ENCODE measurements at regions not wholly inside any gene's neighbourhood (a gene's known extent, or its start where the extent isn't known, plus 50 kb on each side); places are given as distances from the start of the nearest gene placed in this dataset.
A peak's percentile ranks its signal among the peaks of the same experiment; 100 is the strongest.
"Not testable (repeated sequence)": the region's sequence is repeated elsewhere in the genome, so short reads cannot be mapped to it uniquely, and the experiment has no call there.

DNA sequence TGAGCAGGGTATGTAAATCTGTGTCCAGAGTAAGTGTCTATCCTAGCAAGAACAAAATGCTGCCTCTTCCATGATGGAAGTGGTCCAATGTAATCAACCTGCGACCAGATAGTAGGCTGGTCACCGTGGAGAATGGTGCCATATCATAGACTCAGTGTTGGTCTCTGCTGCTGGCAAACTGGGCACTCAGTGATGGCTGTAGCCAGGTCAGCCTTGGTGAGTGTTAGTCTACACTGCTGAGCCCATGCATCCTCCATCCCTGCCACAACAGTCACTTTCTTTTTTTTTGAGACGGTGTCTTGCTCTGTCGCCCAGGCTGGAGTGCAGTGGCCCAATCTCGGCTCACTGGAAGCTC, 69.3 kb downstream of the CHRD start:
- no peak for DNase-seq
- no peak overlapping the region for H3K27ac ChIP-seq
- no peak overlapping the region for H3K4me3 ChIP-seq (ENCODE audit: low read depth, low read length)
- TF ChIP-seq, protein P1, sequence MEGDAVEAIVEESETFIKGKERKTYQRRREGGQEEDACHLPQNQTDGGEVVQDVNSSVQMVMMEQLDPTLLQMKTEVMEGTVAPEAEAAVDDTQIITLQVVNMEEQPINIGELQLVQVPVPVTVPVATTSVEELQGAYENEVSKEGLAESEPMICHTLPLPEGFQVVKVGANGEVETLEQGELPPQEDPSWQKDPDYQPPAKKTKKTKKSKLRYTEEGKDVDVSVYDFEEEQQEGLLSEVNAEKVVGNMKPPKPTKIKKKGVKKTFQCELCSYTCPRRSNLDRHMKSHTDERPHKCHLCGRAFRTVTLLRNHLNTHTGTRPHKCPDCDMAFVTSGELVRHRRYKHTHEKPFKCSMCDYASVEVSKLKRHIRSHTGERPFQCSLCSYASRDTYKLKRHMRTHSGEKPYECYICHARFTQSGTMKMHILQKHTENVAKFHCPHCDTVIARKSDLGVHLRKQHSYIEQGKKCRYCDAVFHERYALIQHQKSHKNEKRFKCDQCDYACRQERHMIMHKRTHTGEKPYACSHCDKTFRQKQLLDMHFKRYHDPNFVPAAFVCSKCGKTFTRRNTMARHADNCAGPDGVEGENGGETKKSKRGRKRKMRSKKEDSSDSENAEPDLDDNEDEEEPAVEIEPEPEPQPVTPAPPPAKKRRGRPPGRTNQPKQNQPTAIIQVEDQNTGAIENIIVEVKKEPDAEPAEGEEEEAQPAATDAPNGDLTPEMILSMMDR (IDR thresholded peaks at IDR 0.05; ENCODE audit: low read depth, low read length), result no peak
- no peaks in the 10 kb centered on the region for H3K36me3 ChIP-seq
- H3K27me3 ChIP-seq (ENCODE audit: insufficient read depth, low read depth, severe bottlenecking), result no peaks in the 10 kb centered on the region
- H3K9me3 ChIP-seq (ENCODE audit: severe bottlenecking), result no peaks in the 10 kb centered on the region

DNA sequence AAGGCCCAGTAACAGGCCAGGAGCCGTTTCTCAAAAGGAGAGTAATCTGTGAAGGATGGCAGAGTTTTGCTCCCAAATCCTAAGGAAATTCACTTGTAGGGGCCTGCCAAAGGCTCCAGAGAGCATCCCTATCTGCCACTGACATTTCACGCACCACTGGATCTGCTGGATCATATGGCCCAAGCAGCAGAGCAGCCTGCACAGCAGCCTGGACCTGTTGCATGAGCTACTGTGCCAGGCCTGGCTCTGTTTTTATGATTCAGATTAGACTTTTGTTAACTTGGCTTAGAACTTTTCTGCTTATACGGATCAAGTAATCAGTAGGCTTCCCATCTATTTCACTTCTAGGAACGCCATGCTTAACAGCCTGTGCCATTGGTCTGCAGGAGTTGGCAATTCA, 70.7 kb downstream of the CHRD start:
- Histone ChIP-seq H3K27ac (no peak overlapping the region), H3K9me3 (ENCODE audit: severe bottlenecking) (no peaks in the 10 kb centered on the region), H3K27me3 (ENCODE audit: insufficient read depth, low read depth, severe bottlenecking) (no peaks in the 10 kb centered on the region), H3K36me3 (no peaks in the 10 kb centered on the region), H3K4me3 (ENCODE audit: low read depth, low read length) (no peak overlapping the region)
- DNase-seq, result no peak
- TF ChIP-seq, protein P1 (IDR thresholded peaks at IDR 0.05; ENCODE audit: low read depth, low read length), result no peak

DNA sequence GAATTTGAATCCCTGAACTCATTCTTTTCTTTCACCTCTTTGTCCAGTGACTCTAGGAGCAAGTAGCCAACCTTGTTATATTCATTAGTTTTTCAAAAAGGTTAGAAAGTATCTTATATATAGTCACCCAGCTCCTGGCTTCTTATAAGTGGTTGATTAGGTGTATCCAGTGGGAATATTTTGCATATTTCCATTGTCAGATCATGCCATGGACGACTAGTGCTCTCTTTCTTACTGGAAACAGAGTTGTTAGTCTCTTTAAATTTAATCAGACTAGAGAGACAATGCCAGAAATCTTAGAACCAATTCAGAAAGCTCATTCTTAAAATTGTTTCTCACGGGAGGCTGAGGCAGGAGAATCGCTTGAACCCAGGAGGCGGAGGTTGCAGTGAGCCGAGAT, 73.4 kb downstream of the CHRD start:
- Histone ChIP-seq H3K27ac (no peak overlapping the region), H3K9me3 (ENCODE audit: severe bottlenecking) (no peaks in the 10 kb centered on the region), H3K27me3 (ENCODE audit: insufficient read depth, low read depth, severe bottlenecking) (no peaks in the 10 kb centered on the region), H3K4me3 (ENCODE audit: low read depth, low read length) (no peak overlapping the region), H3K36me3 (no peaks in the 10 kb centered on the region)
- TF ChIP-seq, protein P1 (IDR thresholded peaks at IDR 0.05; ENCODE audit: low read depth, low read length), result no peak
- no peak for DNase-seq

DNA sequence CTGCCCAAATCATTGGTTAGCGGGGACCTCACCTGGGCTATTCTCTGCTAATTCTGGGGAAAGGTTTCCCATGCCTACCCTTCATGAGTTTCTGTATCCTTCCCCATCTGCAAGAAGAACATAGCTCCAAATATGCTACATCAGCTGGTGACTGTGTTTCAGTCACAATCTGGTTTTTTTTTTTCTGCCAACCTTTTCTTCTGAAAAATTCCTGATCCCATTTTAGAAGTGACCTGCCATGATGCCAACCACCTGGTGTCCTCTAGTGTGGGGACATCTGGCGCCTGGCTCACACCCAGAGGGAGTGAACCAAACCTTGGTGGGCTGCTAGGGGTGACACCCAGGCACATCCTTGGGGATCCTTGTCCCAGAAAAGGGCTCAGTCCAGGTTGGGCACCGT, 76.1 kb downstream of the CHRD start:
- Histone ChIP-seq H3K9me3 (ENCODE audit: severe bottlenecking) (no peaks in the 10 kb centered on the region), H3K27ac (no peak overlapping the region), H3K36me3 (no peaks in the 10 kb centered on the region), H3K27me3 (ENCODE audit: insufficient read depth, low read depth, severe bottlenecking) (no peaks in the 10 kb centered on the region), H3K4me3 (ENCODE audit: low read depth, low read length) (no peak overlapping the region)
- TF ChIP-seq, protein P1 (IDR thresholded peaks at IDR 0.05; ENCODE audit: low read depth, low read length), result no peak
- no peak for DNase-seq

DNA sequence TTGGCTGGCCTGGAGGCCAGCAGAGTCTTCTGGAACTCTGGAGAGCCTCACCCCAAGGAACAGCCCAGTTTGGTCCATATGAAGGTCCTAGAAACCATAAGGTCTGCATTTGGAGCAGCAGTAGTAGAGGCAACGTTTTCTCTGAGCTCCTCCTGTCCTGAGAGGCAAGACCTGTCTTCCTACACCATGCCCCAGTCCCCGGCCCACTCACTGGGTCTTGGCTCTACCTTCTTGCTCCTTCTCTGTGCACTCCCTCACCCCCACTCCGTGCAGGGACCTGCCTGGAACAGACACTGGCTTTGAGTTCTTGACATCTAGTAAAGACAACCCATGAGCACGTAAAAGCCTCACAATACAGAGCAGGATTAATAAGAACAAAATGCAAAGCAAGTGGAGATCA, 76.6 kb downstream of the CHRD start:
- H3K27me3 ChIP-seq (ENCODE audit: insufficient read depth, low read depth, severe bottlenecking), result no peaks in the 10 kb centered on the region
- DNase-seq, result no peak
- no peak overlapping the region for H3K4me3 ChIP-seq (ENCODE audit: low read depth, low read length)
- H3K27ac ChIP-seq, result no peak overlapping the region
- H3K9me3 ChIP-seq (ENCODE audit: severe bottlenecking), result no peaks in the 10 kb centered on the region
- TF ChIP-seq, protein P1 (IDR thresholded peaks at IDR 0.05; ENCODE audit: low read depth, low read length), result no peak
- H3K36me3 ChIP-seq, result no peaks in the 10 kb centered on the region

DNA sequence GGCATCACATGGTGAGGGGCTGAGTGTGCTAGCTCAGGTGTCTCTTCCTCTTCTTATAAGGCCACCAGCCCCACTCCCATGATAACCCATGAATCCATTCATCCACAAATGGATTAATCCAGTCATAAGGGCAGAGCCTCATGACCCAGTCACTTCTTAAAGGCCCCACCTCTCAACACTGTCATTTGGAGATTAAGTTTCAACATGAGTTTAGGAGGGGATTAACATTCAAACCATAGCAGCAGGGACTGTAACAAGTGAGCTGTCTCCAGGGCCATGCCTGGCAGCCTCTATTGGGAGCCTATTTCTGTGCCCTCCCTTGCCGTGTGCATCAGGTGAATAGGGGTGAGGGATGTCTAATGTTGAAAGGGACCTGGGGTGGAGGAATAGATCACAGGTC, 77.5 kb downstream of the CHRD start:
- no peak overlapping the region; the same call in 1 of the 2 replicates for H3K27ac ChIP-seq
- no peaks in the 10 kb centered on the region for H3K36me3 ChIP-seq
- TF ChIP-seq, protein P1 (IDR thresholded peaks at IDR 0.05; ENCODE audit: low read depth, low read length), result no peak
- H3K27me3 ChIP-seq (ENCODE audit: insufficient read depth, low read depth, severe bottlenecking), result no peaks in the 10 kb centered on the region
- H3K9me3 ChIP-seq (ENCODE audit: severe bottlenecking), result no peaks in the 10 kb centered on the region
- peak; percentile 29 for DNase-seq
- H3K4me3 ChIP-seq (ENCODE audit: low read depth, low read length), result no peak overlapping the region

DNA sequence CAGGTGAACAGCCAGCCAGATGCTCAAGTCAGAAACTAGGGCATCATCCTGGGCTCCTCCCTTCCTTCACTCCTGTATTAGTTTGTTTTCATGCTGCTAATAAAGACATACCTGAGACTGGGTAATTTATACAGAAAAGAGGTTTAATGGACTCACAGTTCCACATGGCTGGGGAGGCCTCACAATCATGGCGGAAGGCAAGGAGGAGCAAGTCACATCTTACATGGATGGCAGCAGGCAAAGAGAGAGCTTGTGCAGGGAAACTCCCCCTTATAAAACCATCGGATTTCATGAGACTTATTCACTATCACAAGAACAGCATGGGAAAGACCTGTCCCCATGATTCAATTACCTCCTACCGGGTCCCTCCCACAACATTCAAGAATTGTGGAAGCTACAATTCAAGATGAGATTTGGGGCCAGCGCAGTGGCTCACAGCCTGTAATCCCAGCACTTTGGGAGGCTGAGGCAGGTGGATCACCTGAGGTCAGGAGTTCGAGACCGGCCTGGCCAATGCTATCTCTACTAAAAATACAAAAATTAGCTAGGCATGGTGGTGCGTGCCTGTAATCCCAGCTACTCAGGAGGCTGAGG, 78.0 kb downstream of the CHRD start:
- DNase-seq; H3K9me3 ChIP-seq (ENCODE audit: severe bottlenecking); H3K4me3 ChIP-seq (ENCODE audit: low read depth, low read length); H3K36me3 ChIP-seq; H3K27ac ChIP-seq; H3K27me3 ChIP-seq (ENCODE audit: insufficient read depth, low read depth, severe bottlenecking): not testable (repeated sequence)

Data from WERI-Rb-1 (cell line).